SK-N-SH (cell line): ENCODE measurements at regions not wholly inside any gene's neighbourhood (a gene's known extent, or its start where the extent isn't known, plus 50 kb on each side); places are given as distances from the start of the nearest gene placed in this dataset.

Source experiments
- CTCF ChIA-PET: fragments of 300-600, 350-600 bp; formaldehyde crosslinking; extraction: SDS; loops from one replicate; lab custom pipeline; 2021; lab: Yijun Ruan, JAX
- POLR2A ChIA-PET: fragments of 350-600 bp; sonication (Branson Sonifier 250); formaldehyde crosslinking; extraction: SDS; loops from one replicate; lab custom pipeline; 2020; ENCODE audit warnings: antibody characterized with exemption, inconsistent platforms; lab: Yijun Ruan, JAX
- DNase-seq: peaks from one replicate; pipeline ENCODE4 v3.0.0; 2012
- H2AFZ ChIP-seq: fragments of 200-600 bp; sonication (generic); 2 replicates; pipeline ENCODE4 v1.8.1; 2016; ENCODE audit warnings: antibody characterized with exemption, mild to moderate bottlenecking, low read depth
- H3F3A ChIP-seq: fragments of 200-600 bp; sonication (generic); replicated peaks from 2 replicates; pipeline ENCODE3; 2016; ENCODE audit warnings: antibody characterized with exemption, mild to moderate bottlenecking; ENCODE audit not compliant: insufficient read depth
- H3K27ac ChIP-seq, 2 experiments: fragments of 200-500 bp in 1 of 2; fragments of 200-600 bp in 1 of 2; sonication (Bioruptor generic) in 1 of 2; sonication (generic), shearing (Covaris generic) in 1 of 2; 2 replicates each; pipeline versions ENCODE4 v1.5.1 to v1.6.1; 2014 to 2016; ENCODE audit warnings: low read depth in 2 of 2, inconsistent platforms in 1 of 2, low read length in 1 of 2, mild to moderate bottlenecking in 1 of 2, mixed read lengths in 1 of 2
- H3K27me3 ChIP-seq: fragments of 200-600 bp; sonication (generic), shearing (Covaris generic); 2 replicates; pipeline ENCODE4 v1.6.1; 2016; ENCODE audit warnings: mixed run types; ENCODE audit not compliant: insufficient read depth
- H3K36me3 ChIP-seq, 2 experiments: fragments of 200-500 bp in 1 of 2; fragments of 200-600 bp in 1 of 2; sonication (Bioruptor generic) in 1 of 2; sonication (generic) in 1 of 2; replicated peaks in 1 of 2; 2 replicates each; pipeline versions ENCODE3 to v1.5.1; 2014 to 2016; ENCODE audit warnings: low read length in 1 of 2, mild to moderate bottlenecking in 1 of 2; ENCODE audit not compliant: insufficient read depth in 2 of 2, control insufficient read depth in 1 of 2
- H3K4me1 ChIP-seq, 2 experiments: fragments of 200-500 bp in 1 of 2; fragments of 200-600 bp in 1 of 2; sonication (Bioruptor generic) in 1 of 2; sonication (generic), shearing (Covaris generic) in 1 of 2; 2 replicates each; pipeline versions ENCODE4 v1.5.1 to v1.6.1; 2014 to 2016; ENCODE audit warnings: low read depth in 1 of 2, low read length in 1 of 2, mixed run types in 1 of 2; ENCODE audit not compliant: insufficient read depth in 2 of 2, control insufficient read depth in 1 of 2
- H3K4me2 ChIP-seq: fragments of 200-600 bp; sonication (generic), shearing (Covaris generic); 2 replicates; pipeline ENCODE4 v1.6.1; 2017; ENCODE audit warnings: mixed run types
- H3K4me3 ChIP-seq, 2 experiments: fragments of 200-500 bp in 1 of 2; fragments of 200-600 bp in 1 of 2; sonication (Bioruptor generic) in 1 of 2; sonication (generic), shearing (Covaris generic) in 1 of 2; 2 replicates each; pipeline versions ENCODE4 v1.5.1 to v1.8.1; 2014 to 2016; ENCODE audit warnings: low read depth in 2 of 2, inconsistent platforms in 1 of 2, low read length in 1 of 2, mild to moderate bottlenecking in 1 of 2, mixed read lengths in 1 of 2, moderate library complexity in 1 of 2
- H3K79me2 ChIP-seq: fragments of 200-600 bp; sonication (generic); 2 replicates; pipeline ENCODE4 v1.8.1; 2017; ENCODE audit warnings: mild to moderate bottlenecking; ENCODE audit not compliant: insufficient read depth
- H3K9ac ChIP-seq: fragments of 200-600 bp; sonication (generic); 2 replicates; pipeline ENCODE4 v1.6.1; 2017; ENCODE audit warnings: mixed run types
- H3K9me2 ChIP-seq: fragments of 200-600 bp; sonication (generic); 2 replicates; pipeline ENCODE4 v1.6.1; 2017; ENCODE audit warnings: mixed run types
- H3K9me3 ChIP-seq: fragments of 200-600 bp; sonication (generic); 2 replicates; pipeline ENCODE4 v1.6.1; 2017; ENCODE audit warnings: mixed run types, mild to moderate bottlenecking, moderate library complexity
- H4K20me1 ChIP-seq: fragments of 200-600 bp; sonication (generic); 2 replicates; pipeline ENCODE4 v1.6.1; 2017; ENCODE audit warnings: mild to moderate bottlenecking, mixed run types; ENCODE audit not compliant: insufficient read depth
- EP300 ChIP-seq, 2 experiments: IDR thresholded peaks; 2 replicates each; pipeline versions ENCODE4 v1.4.0 to v1.6.1; 2012; ENCODE audit warnings: borderline replicate concordance in 1 of 2, low read depth in 1 of 2, low read length in 1 of 2
- FOSL2 ChIP-seq: IDR thresholded peaks from 2 replicates; pipeline ENCODE4 v1.4.0; 2012; ENCODE audit warnings: low read depth, mild to moderate bottlenecking, moderate library complexity, borderline replicate concordance
- JUND ChIP-seq: IDR thresholded peaks from 2 replicates; pipeline ENCODE4 v1.4.0; 2012
- NFIC ChIP-seq: IDR thresholded peaks from 2 replicates; pipeline ENCODE4 v1.4.0; 2012; ENCODE audit warnings: borderline replicate concordance
- NRF1 ChIP-seq: IDR thresholded peaks from 2 replicates; pipeline ENCODE4 v1.6.1; 2012; ENCODE audit warnings: low read depth, mild to moderate bottlenecking, low read length
- POLR2AphosphoS5 ChIP-seq: IDR thresholded peaks from 2 replicates; pipeline ENCODE4 v1.6.1; 2012; ENCODE audit warnings: low read depth, low read length
- RCOR1 ChIP-seq: fragments of 150-350 bp; IDR thresholded peaks from 2 replicates; pipeline ENCODE4 v1.6.1; 2017; ENCODE audit warnings: antibody characterized with exemption, low read length
- REST ChIP-seq: IDR thresholded peaks from 2 replicates; pipeline ENCODE4 v1.6.1; 2012; ENCODE audit warnings: mild to moderate bottlenecking, low read depth, low read length, moderate library complexity
- RFX5 ChIP-seq: IDR thresholded peaks from 2 replicates; pipeline ENCODE4 v1.6.1; 2012; ENCODE audit warnings: mild to moderate bottlenecking, improper control_type of control experiment, low read length
- SIN3A ChIP-seq: IDR thresholded peaks from 2 replicates; pipeline ENCODE4 v1.6.1; 2012; ENCODE audit warnings: low read depth, mild to moderate bottlenecking, low read length, moderate library complexity, borderline replicate concordance
- TCF12 ChIP-seq: IDR thresholded peaks from 2 replicates; pipeline ENCODE4 v1.4.0; 2012
- ZBTB33 ChIP-seq: IDR thresholded peaks from 2 replicates; pipeline ENCODE4 v1.4.0; 2012; ENCODE audit warnings: low read depth, borderline replicate concordance
- WGBS: methylation state at CpG from one replicate; pipeline ENCODE4 v1.1.6; 2017; ENCODE audit warnings: low lambda C conversion rate; 5-methylcytosine and 5-hydroxymethylcytosine counted together
- TF ChIP-seq, protein P1 (sequence below): fragments of 200-600 bp; sonication (generic); IDR thresholded peaks from 2 replicates; pipeline ENCODE4 v1.6.1; 2017; ENCODE audit warnings: antibody characterized with exemption, mild to moderate bottlenecking, moderate library complexity
- TF ChIP-seq, protein P2 (sequence below): IDR thresholded peaks from 2 replicates; pipeline ENCODE4 v1.4.0; 2012; ENCODE audit warnings: low read depth

DNA sequence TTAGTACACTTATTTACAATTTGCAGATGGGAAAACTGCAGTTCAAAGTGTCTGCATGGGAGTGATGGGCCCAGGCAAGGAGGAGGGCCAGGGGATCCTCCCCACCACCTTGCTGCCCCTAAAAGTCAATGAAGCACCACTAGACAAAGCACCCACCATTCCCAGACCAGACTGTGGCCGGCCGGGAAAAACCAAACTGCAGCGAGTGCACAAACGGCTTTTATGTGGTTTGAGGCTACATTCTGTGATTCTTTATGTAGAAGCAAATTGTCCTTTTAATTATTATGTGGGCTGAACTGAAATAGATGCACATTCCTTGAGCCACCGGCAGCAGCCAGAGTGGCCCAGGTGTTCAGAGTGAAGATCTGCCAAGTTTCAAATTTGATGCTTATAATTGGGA is 585.3 kb upstream of the KLF4 start:
- Histone ChIP-seq H3K4me2 (no peak overlapping the region), H3K4me1 (no peaks in the 10 kb centered on the region), H3K27me3 (peaks cover 16% of the 10 kb centered on the region; the same call in 1 of the 2 replicates), H3K9me3 (no peaks in the 10 kb centered on the region), H3K27ac (no peak overlapping the region), H3K9ac (no peak overlapping the region), H3K9me2 (no peaks in the 10 kb centered on the region), H2AFZ (no peak overlapping the region), H4K20me1 (no peaks in the 10 kb centered on the region), H3F3A (no peaks in the 10 kb centered on the region), H3K36me3 (no peaks in the 10 kb centered on the region), H3K4me3 (no peak overlapping the region), H3K79me2 (no peaks in the 10 kb centered on the region)
- DNase-seq, result no peak
- ChIA-PET CTCF (no interaction called here), POLR2A (no interaction called here)
- 53% methylated on average over 5 of the region's 5 CpGs for WGBS
- no peak for TF ChIP-seq TCF12
- TF ChIP-seq NFIC, result no peak
- no peak for TF ChIP-seq JUND
- no peak for TF ChIP-seq RCOR1
- TF ChIP-seq SIN3A, result no peak
- TF ChIP-seq, protein P1, sequence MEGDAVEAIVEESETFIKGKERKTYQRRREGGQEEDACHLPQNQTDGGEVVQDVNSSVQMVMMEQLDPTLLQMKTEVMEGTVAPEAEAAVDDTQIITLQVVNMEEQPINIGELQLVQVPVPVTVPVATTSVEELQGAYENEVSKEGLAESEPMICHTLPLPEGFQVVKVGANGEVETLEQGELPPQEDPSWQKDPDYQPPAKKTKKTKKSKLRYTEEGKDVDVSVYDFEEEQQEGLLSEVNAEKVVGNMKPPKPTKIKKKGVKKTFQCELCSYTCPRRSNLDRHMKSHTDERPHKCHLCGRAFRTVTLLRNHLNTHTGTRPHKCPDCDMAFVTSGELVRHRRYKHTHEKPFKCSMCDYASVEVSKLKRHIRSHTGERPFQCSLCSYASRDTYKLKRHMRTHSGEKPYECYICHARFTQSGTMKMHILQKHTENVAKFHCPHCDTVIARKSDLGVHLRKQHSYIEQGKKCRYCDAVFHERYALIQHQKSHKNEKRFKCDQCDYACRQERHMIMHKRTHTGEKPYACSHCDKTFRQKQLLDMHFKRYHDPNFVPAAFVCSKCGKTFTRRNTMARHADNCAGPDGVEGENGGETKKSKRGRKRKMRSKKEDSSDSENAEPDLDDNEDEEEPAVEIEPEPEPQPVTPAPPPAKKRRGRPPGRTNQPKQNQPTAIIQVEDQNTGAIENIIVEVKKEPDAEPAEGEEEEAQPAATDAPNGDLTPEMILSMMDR, result no peak
- TF ChIP-seq, protein P2, sequence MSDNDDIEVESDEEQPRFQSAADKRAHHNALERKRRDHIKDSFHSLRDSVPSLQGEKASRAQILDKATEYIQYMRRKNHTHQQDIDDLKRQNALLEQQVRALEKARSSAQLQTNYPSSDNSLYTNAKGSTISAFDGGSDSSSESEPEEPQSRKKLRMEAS, result no peak
- no peak for TF ChIP-seq REST
- TF ChIP-seq POLR2AphosphoS5, result no peak
- no peak for TF ChIP-seq EP300 (IDR thresholded peaks at IDR 0.05; ENCODE audit: borderline replicate concordance in 1 of 2, low read depth in 1 of 2, low read length in 1 of 2)
- TF ChIP-seq NRF1, result no peak
- TF ChIP-seq ZBTB33, result no peak
- no peak for TF ChIP-seq FOSL2
- TF ChIP-seq RFX5, result no peak
